ENCODE measurements at regions not wholly inside any gene's neighbourhood (a gene's known extent, or its start where the extent isn't known, plus 50 kb on each side); places are given as distances from the start of the nearest gene placed in this dataset.

DNA sequence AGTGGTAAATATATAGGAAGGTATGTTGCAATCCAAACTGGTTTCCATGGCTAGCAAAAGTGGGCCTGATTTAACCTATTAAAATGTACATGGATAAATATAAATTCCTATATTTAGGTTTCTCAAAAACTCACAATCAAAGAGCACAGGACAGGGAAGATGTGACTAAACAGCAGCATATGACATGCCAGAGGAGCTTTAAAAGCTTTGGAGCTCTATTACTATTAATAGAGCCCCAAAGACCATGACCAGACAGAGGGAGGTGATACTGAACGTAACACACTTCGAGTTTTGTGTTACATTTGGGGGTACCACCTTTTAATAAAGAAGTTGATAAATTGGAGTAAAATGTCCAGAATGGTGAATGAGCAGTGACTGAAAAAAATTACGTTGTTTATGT lies 179.5 kb upstream of the SLC14A2 start:
- TF ChIP-seq, protein P1, sequence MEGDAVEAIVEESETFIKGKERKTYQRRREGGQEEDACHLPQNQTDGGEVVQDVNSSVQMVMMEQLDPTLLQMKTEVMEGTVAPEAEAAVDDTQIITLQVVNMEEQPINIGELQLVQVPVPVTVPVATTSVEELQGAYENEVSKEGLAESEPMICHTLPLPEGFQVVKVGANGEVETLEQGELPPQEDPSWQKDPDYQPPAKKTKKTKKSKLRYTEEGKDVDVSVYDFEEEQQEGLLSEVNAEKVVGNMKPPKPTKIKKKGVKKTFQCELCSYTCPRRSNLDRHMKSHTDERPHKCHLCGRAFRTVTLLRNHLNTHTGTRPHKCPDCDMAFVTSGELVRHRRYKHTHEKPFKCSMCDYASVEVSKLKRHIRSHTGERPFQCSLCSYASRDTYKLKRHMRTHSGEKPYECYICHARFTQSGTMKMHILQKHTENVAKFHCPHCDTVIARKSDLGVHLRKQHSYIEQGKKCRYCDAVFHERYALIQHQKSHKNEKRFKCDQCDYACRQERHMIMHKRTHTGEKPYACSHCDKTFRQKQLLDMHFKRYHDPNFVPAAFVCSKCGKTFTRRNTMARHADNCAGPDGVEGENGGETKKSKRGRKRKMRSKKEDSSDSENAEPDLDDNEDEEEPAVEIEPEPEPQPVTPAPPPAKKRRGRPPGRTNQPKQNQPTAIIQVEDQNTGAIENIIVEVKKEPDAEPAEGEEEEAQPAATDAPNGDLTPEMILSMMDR (IDR thresholded peaks at IDR 0.05) = no peak
- TF ChIP-seq EZH2 (IDR thresholded peaks at IDR 0.05; ENCODE audit: borderline replicate concordance, insufficient read depth, low read depth, low read length, poor library complexity, severe bottlenecking) = no peak
- no peak overlapping the region for H3K4me2 ChIP-seq (replicated peaks; ENCODE audit: low read depth, low read length, poor library complexity, severe bottlenecking)
- no peak for ATAC-seq (ENCODE audit: low read depth)
- H3K4me3 ChIP-seq (ENCODE audit: control extremely low read depth in 1 of 5, extremely low read depth in 1 of 5, insufficient read depth in 1 of 5, low read depth in 2 of 5, low read length in 4 of 5) = no peak overlapping the region
- no peak overlapping the region for H3K27ac ChIP-seq (ENCODE audit: low read length in 2 of 2)
- no peaks in the 10 kb centered on the region for H3K9me3 Mint-ChIP-seq (ENCODE audit: insufficient read depth)
- WGBS (ENCODE audit: insufficient coverage) = 93% methylated on average over 3 of the region's 3 CpGs
- CTCF ChIA-PET = no interaction called here
- no peak overlapping the region for H2AFZ ChIP-seq (ENCODE audit: insufficient read depth, low read depth, low read length, poor library complexity, severe bottlenecking)
- H3K4me3 Mint-ChIP-seq = no peak overlapping the region
- intact Hi-C loops (cut with micrococcal nuclease) = no loop called here
- no peaks in the 10 kb centered on the region for H3K9me3 ChIP-seq (ENCODE audit: control extremely low read depth in 1 of 3, control insufficient read depth in 2 of 3, insufficient read depth in 1 of 3, low read length in 2 of 3)
- no peak for DNase-seq
- H3K79me2 ChIP-seq (ENCODE audit: control insufficient read depth, insufficient read depth, low read length) = no peaks in the 10 kb centered on the region
- H3K27me3 Mint-ChIP-seq = peaks cover 8% of the 10 kb centered on the region
- no peaks in the 10 kb centered on the region for H4K20me1 ChIP-seq (ENCODE audit: control insufficient read depth, insufficient read depth, low read length, poor library complexity, severe bottlenecking)
- POLR2A ChIA-PET = no interaction called here
- H3K27me3 ChIP-seq (replicated peaks in 1 of 4; ENCODE audit: control extremely low read depth in 1 of 4, control insufficient read depth in 3 of 4, insufficient read depth in 4 of 4, low read length in 3 of 4) = no peaks in the 10 kb centered on the region
- no peaks in the 10 kb centered on the region for H3K4me1 ChIP-seq (ENCODE audit: control insufficient read depth in 2 of 2, insufficient read depth in 2 of 2, low read length in 2 of 2)
- H3K27ac Mint-ChIP-seq = no peak overlapping the region
- H3K4me1 Mint-ChIP-seq = no peaks in the 10 kb centered on the region
- no peaks in the 10 kb centered on the region for H3K36me3 ChIP-seq (replicated peaks in 1 of 2; ENCODE audit: control extremely low read depth in 1 of 2, control insufficient read depth in 1 of 2, extremely low read depth in 1 of 2, insufficient read depth in 2 of 2, low read length in 1 of 2)
- H3K9ac ChIP-seq (ENCODE audit: low read length) = no peak overlapping the region

- Histone ChIP-seq H3K27me3 (replicated peaks in 1 of 4; ENCODE audit: control extremely low read depth in 1 of 4, control insufficient read depth in 3 of 4, insufficient read depth in 4 of 4, low read length in 3 of 4) (no peaks in the 10 kb centered on the region), H3K9me3 (ENCODE audit: control extremely low read depth in 1 of 3, control insufficient read depth in 2 of 3, insufficient read depth in 1 of 3, low read length in 2 of 3) (no peaks in the 10 kb centered on the region), H3K4me2 (replicated peaks; ENCODE audit: low read depth, low read length, poor library complexity, severe bottlenecking) (no peak overlapping the region), H2AFZ (ENCODE audit: insufficient read depth, low read depth, low read length, poor library complexity, severe bottlenecking) (no peak overlapping the region), H3K36me3 (replicated peaks in 1 of 2; ENCODE audit: control extremely low read depth in 1 of 2, control insufficient read depth in 1 of 2, extremely low read depth in 1 of 2, insufficient read depth in 2 of 2, low read length in 1 of 2) (no peaks in the 10 kb centered on the region), H3K27ac (ENCODE audit: low read length in 2 of 2) (no peak overlapping the region), H3K79me2 (ENCODE audit: control insufficient read depth, insufficient read depth, low read length) (no peaks in the 10 kb centered on the region), H4K20me1 (ENCODE audit: control insufficient read depth, insufficient read depth, low read length, poor library complexity, severe bottlenecking) (no peaks in the 10 kb centered on the region), H3K4me1 (ENCODE audit: control insufficient read depth in 2 of 2, insufficient read depth in 2 of 2, low read length in 2 of 2) (no peaks in the 10 kb centered on the region), H3K9ac (ENCODE audit: low read length) (no peak overlapping the region), H3K4me3 (ENCODE audit: control extremely low read depth in 1 of 5, extremely low read depth in 1 of 5, insufficient read depth in 1 of 5, low read depth in 2 of 5, low read length in 4 of 5) (no peak overlapping the region)
- Mint-ChIP-seq H3K4me1 (no peaks in the 10 kb centered on the region), H3K27me3 (peaks cover 8% of the 10 kb centered on the region), H3K27ac (no peak overlapping the region), H3K9me3 (ENCODE audit: insufficient read depth) (no peaks in the 10 kb centered on the region), H3K4me3 (no peak overlapping the region)
- DNase-seq (no peak), ATAC-seq (ENCODE audit: low read depth) (no peak)
- WGBS (ENCODE audit: insufficient coverage) = 100% methylated on average over 2 of the region's 9 CpGs
- ChIA-PET CTCF (no interaction called here), POLR2A (no interaction called here)
- TF ChIP-seq, protein P1 (IDR thresholded peaks at IDR 0.05) = no peak
- intact Hi-C loops (cut with micrococcal nuclease) = no loop called here
Measured at GRCh38 chr18:45437366-45437765, 177.9 kb upstream of the SLC14A2 start.
